H9 (cell line): ENCODE measurements at regions not wholly inside any gene's neighbourhood (a gene's known extent, or its start where the extent isn't known, plus 50 kb on each side); places are given as distances from the start of the nearest gene placed in this dataset.

Experiments
- DNase-seq: peaks from one replicate; pipeline ENCODE4 v3.0.0-alpha.2; 2017
- H2AFZ ChIP-seq: one replicate; pipeline ENCODE4 v1.6.1; 2013; ENCODE audit warnings: mild to moderate bottlenecking, low read length, control low read depth, moderate library complexity
- H2AK5ac ChIP-seq: 2 replicates; pipeline ENCODE4 v1.6.1; 2013; ENCODE audit warnings: low read length, control low read depth, mixed read lengths; ENCODE audit not compliant: insufficient read length
- H2BK120ac ChIP-seq: one replicate; pipeline ENCODE4 v1.6.1; 2013; ENCODE audit warnings: low read depth, mild to moderate bottlenecking, low read length, control low read depth, inconsistent platforms; ENCODE audit not compliant: poor library complexity, severe bottlenecking
- H2BK12ac ChIP-seq: 2 replicates; pipeline ENCODE4 v1.6.1; 2013; ENCODE audit warnings: low read length, control low read depth, mixed read lengths, low read depth; ENCODE audit not compliant: insufficient read length
- H2BK15ac ChIP-seq: 2 replicates; pipeline ENCODE4 v1.6.1; 2013; ENCODE audit warnings: low read depth, low read length, control low read depth
- H2BK20ac ChIP-seq: one replicate; pipeline ENCODE4 v1.6.1; 2013; ENCODE audit warnings: low read depth, mild to moderate bottlenecking, low read length, control low read depth, inconsistent platforms; ENCODE audit not compliant: poor library complexity, severe bottlenecking
- H2BK5ac ChIP-seq: 2 replicates; pipeline ENCODE4 v1.6.1; 2013; ENCODE audit warnings: low read length, control low read depth, mixed read lengths; ENCODE audit not compliant: insufficient read length
- H3K14ac ChIP-seq: 2 replicates; pipeline ENCODE4 v1.6.1; 2013; ENCODE audit warnings: low read length, control low read depth; ENCODE audit not compliant: insufficient read depth
- H3K18ac ChIP-seq: 2 replicates; pipeline ENCODE4 v1.6.1; 2013; ENCODE audit warnings: low read depth, mild to moderate bottlenecking, mixed read lengths, low read length, control low read depth; ENCODE audit not compliant: insufficient read length
- H3K23ac ChIP-seq: 2 replicates; pipeline ENCODE4 v1.6.1; 2013; ENCODE audit warnings: low read length, control low read depth, mixed read lengths, low read depth; ENCODE audit not compliant: insufficient read length
- H3K23me2 ChIP-seq: 2 replicates; pipeline ENCODE4 v1.6.1; 2013; ENCODE audit warnings: low read depth, mild to moderate bottlenecking, mixed read lengths, low read length, control low read depth; ENCODE audit not compliant: insufficient read length, poor library complexity, severe bottlenecking
- H3K27ac ChIP-seq: 2 replicates; pipeline ENCODE4 v1.5.1; 2013; ENCODE audit warnings: low read length, control low read depth, mixed read lengths, low read depth; ENCODE audit not compliant: insufficient read length
- H3K27me3 ChIP-seq: 2 replicates; pipeline ENCODE4 v1.6.1; 2013; ENCODE audit warnings: low read length, control low read depth, inconsistent platforms; ENCODE audit not compliant: insufficient read depth
- H3K4ac ChIP-seq: 2 replicates; pipeline ENCODE4 v1.6.1; 2013; ENCODE audit warnings: low read depth, mild to moderate bottlenecking, control low read depth, inconsistent platforms, low read length, moderate library complexity
- H3K4me1 ChIP-seq: 2 replicates; pipeline ENCODE4 v1.6.1; 2013; ENCODE audit warnings: low read length, control low read depth, inconsistent platforms; ENCODE audit not compliant: insufficient read depth
- H3K4me2 ChIP-seq: 2 replicates; pipeline ENCODE4 v1.6.1; 2013; ENCODE audit warnings: low read length, control low read depth, mixed read lengths; ENCODE audit not compliant: insufficient read length, insufficient read depth
- H3K56ac ChIP-seq: 2 replicates; pipeline ENCODE4 v1.6.1; 2013; ENCODE audit warnings: low read depth, mild to moderate bottlenecking, mixed read lengths, low read length, control low read depth; ENCODE audit not compliant: insufficient read length
- H3K79me1 ChIP-seq: 2 replicates; pipeline ENCODE4 v1.6.1; 2013; ENCODE audit warnings: low read depth, mild to moderate bottlenecking, moderate library complexity, low read length, control low read depth, inconsistent platforms; ENCODE audit not compliant: insufficient read depth, poor library complexity, severe bottlenecking
- H3K79me2 ChIP-seq: 2 replicates; pipeline ENCODE4 v1.6.1; 2013; ENCODE audit warnings: low read length, control low read depth, inconsistent platforms; ENCODE audit not compliant: insufficient read depth
- H3K9ac ChIP-seq: 2 replicates; pipeline ENCODE4 v1.6.1; 2013; ENCODE audit warnings: low read length, control low read depth, mixed read lengths; ENCODE audit not compliant: insufficient read length; ENCODE audit errors: extremely low read depth
- H3K9me3 ChIP-seq: one replicate; pipeline ENCODE4 v1.6.1; 2013; ENCODE audit warnings: low read depth, low read length, inconsistent platforms; ENCODE audit not compliant: control insufficient read depth
- H3T11ph ChIP-seq: one replicate; pipeline ENCODE4 v1.6.1; 2013; ENCODE audit warnings: mild to moderate bottlenecking, low read length, control low read depth, inconsistent platforms
- H4K20me1 ChIP-seq: one replicate; pipeline ENCODE4 v1.6.1; 2013; ENCODE audit not compliant: control insufficient read depth, insufficient read length, insufficient read depth
- H4K5ac ChIP-seq: 2 replicates; pipeline ENCODE4 v1.6.1; 2013; ENCODE audit warnings: low read depth, mild to moderate bottlenecking, mixed read lengths, low read length, control low read depth; ENCODE audit not compliant: insufficient read length
- H4K8ac ChIP-seq: replicated peaks from 2 replicates; pipeline ENCODE4 v1.6.1; 2013; ENCODE audit warnings: low read length, control low read depth, mixed read lengths, low read depth; ENCODE audit not compliant: insufficient read length
- H4K91ac ChIP-seq: 2 replicates; pipeline ENCODE4 v1.6.1; 2013; ENCODE audit warnings: low read depth, mild to moderate bottlenecking, moderate library complexity, mixed read lengths, low read length, control low read depth; ENCODE audit not compliant: insufficient read length
- H3K27ac Mint-ChIP-seq, 3 experiments: 2 replicates in 2 of 3; 3 replicates in 1 of 3; pipeline ENCODE4 v1.8.0; 2020 to 2021; ENCODE audit warnings: mixed read lengths in 3 of 3, mild to moderate bottlenecking in 1 of 3, moderate library complexity in 1 of 3
- H3K27me3 Mint-ChIP-seq: 2 replicates; pipeline ENCODE4 v1.8.0; 2021; ENCODE audit warnings: low read depth, mild to moderate bottlenecking, moderate library complexity, mixed read lengths
- H3K36me3 Mint-ChIP-seq, 3 experiments: 2 replicates in 2 of 3; 3 replicates in 1 of 3; pipeline ENCODE4 v1.8.0; 2020 to 2021; ENCODE audit warnings: low read depth in 3 of 3, mixed read lengths in 3 of 3; ENCODE audit not compliant: insufficient read depth in 1 of 3
- H3K4me1 Mint-ChIP-seq, 2 experiments: 2 replicates each; pipeline ENCODE4 v1.8.0; 2020; ENCODE audit warnings: mixed read lengths in 2 of 2
- H3K4me3 Mint-ChIP-seq, 2 experiments: 2 replicates in 1 of 2; 3 replicates in 1 of 2; pipeline ENCODE4 v1.8.0; 2020 to 2021; ENCODE audit warnings: mild to moderate bottlenecking in 2 of 2, mixed read lengths in 2 of 2, moderate library complexity in 1 of 2
- H3K9me3 Mint-ChIP-seq, 2 experiments: 2 replicates in 1 of 2; 3 replicates in 1 of 2; pipeline ENCODE4 v1.8.0; 2020; ENCODE audit warnings: mild to moderate bottlenecking in 2 of 2, mixed read lengths in 2 of 2, moderate library complexity in 1 of 2
- WGBS: extraction: QIAGEN DNeasy Blood & Tissue Kit; methylation state at CpG from one replicate; pipeline ENCODE4 v1.1.7; 2013; ENCODE audit warnings: missing lambda C conversion rate, low lambda C conversion rate, mixed read lengths; ENCODE audit not compliant: insufficient read length; ENCODE audit errors: extremely low coverage; 5-methylcytosine and 5-hydroxymethylcytosine counted together
- TF ChIP-seq, protein P1 (sequence below): fragments of 200-600 bp; sonication (generic); conservative IDR thresholded peaks from 3 replicates; pipeline ENCODE4 v1.8.0; 2021; ENCODE audit warnings: antibody characterized with exemption, mild to moderate bottlenecking

GRCh38 chr10:28872587-28873165 lies 195.4 kb downstream of the BAMBI start:
- Histone ChIP-seq H4K5ac (no peak overlapping the region), H3K56ac (no peak overlapping the region), H3K27me3 (no peaks in the 10 kb centered on the region), H2BK20ac (no peak overlapping the region), H2BK12ac (no peak overlapping the region), H2BK15ac (no peak overlapping the region), H4K20me1 (no peaks in the 10 kb centered on the region), H4K8ac (no peak overlapping the region), H3K14ac (no peak overlapping the region), H3K9me3 (no peaks in the 10 kb centered on the region), H3K79me1 (no peaks in the 10 kb centered on the region), H3K23ac (no peak overlapping the region), H3K9ac (no peak overlapping the region), H2BK120ac (no peak overlapping the region), H3K4me2 (no peak overlapping the region), H3K79me2 (no peaks in the 10 kb centered on the region), H3K23me2 (no peaks in the 10 kb centered on the region), H2BK5ac (no peak overlapping the region), H2AFZ (no peak overlapping the region), H3K4ac (no peak overlapping the region), H3K4me1 (no peaks in the 10 kb centered on the region), H4K91ac (no peak overlapping the region), H3K18ac (no peak overlapping the region), H3T11ph (no peak overlapping the region), H3K27ac (no peak overlapping the region), H2AK5ac (no peak overlapping the region)
- Mint-ChIP-seq H3K4me3 (no peak overlapping the region), H3K36me3 (peaks cover 0 to 4% (median 0%) of the 10 kb centered on the region in 3 experiments; a peak in 1 of 7 replicates), H3K27me3 (no peaks in the 10 kb centered on the region), H3K9me3 (no peaks in the 10 kb centered on the region; a peak in 1 of 5 replicates), H3K4me1 (peaks cover 7 to 16% of the 10 kb centered on the region in 2 experiments), H3K27ac (no peak overlapping the region)
- TF ChIP-seq, protein P1, sequence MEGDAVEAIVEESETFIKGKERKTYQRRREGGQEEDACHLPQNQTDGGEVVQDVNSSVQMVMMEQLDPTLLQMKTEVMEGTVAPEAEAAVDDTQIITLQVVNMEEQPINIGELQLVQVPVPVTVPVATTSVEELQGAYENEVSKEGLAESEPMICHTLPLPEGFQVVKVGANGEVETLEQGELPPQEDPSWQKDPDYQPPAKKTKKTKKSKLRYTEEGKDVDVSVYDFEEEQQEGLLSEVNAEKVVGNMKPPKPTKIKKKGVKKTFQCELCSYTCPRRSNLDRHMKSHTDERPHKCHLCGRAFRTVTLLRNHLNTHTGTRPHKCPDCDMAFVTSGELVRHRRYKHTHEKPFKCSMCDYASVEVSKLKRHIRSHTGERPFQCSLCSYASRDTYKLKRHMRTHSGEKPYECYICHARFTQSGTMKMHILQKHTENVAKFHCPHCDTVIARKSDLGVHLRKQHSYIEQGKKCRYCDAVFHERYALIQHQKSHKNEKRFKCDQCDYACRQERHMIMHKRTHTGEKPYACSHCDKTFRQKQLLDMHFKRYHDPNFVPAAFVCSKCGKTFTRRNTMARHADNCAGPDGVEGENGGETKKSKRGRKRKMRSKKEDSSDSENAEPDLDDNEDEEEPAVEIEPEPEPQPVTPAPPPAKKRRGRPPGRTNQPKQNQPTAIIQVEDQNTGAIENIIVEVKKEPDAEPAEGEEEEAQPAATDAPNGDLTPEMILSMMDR = no peak
- no CpG with 5 or more reads among the region's 5 CpGs for WGBS
- no peak for DNase-seq
